ENCODE measurements at regions not wholly inside any gene's neighbourhood (a gene's known extent, or its start where the extent isn't known, plus 50 kb on each side); places are given as distances from the start of the nearest gene placed in this dataset.

DNA sequence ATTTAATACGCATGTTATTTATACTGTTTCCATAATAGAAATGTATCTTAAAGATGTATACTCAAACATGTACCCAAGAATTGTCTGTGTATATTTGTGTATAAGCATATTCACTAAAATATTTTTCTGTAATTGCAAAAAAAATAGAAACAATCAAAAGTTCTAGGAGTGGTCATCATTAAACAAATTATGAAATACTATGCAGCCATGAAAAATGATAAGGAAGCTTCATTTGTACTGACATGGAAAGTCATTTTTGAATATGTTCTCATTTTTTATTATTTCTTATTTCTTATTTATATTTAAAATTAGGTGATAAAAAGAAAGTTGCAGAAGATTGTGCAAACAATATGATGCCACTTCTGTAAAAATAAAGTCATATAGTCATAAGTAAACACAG lies 400.0 kb upstream of the AUTS2 start:
- H3K9me3 ChIP-seq (ENCODE audit: control insufficient read depth, insufficient read depth, low read depth, low read length), result no peaks in the 10 kb centered on the region
- H2AFZ ChIP-seq (ENCODE audit: low read length), result no peak overlapping the region
- H4K20me1 ChIP-seq (ENCODE audit: control insufficient read depth, extremely low read depth, insufficient read depth, low read length), result no peaks in the 10 kb centered on the region
- no peak overlapping the region for H3K4me3 ChIP-seq (replicated peaks in 1 of 4; ENCODE audit: control extremely low read depth in 1 of 4, insufficient read depth in 1 of 4, low read depth in 3 of 4, low read length in 4 of 4)
- no peaks in the 10 kb centered on the region for H3K4me1 ChIP-seq (ENCODE audit: control insufficient read depth, extremely low read depth, insufficient read depth, low read length)
- H3K9ac ChIP-seq (ENCODE audit: insufficient read depth, low read length), result no peak overlapping the region
- no peak for TF ChIP-seq EZH2 (IDR thresholded peaks at IDR 0.05; ENCODE audit: low read length, missing control alignments)
- TF ChIP-seq, protein P1, sequence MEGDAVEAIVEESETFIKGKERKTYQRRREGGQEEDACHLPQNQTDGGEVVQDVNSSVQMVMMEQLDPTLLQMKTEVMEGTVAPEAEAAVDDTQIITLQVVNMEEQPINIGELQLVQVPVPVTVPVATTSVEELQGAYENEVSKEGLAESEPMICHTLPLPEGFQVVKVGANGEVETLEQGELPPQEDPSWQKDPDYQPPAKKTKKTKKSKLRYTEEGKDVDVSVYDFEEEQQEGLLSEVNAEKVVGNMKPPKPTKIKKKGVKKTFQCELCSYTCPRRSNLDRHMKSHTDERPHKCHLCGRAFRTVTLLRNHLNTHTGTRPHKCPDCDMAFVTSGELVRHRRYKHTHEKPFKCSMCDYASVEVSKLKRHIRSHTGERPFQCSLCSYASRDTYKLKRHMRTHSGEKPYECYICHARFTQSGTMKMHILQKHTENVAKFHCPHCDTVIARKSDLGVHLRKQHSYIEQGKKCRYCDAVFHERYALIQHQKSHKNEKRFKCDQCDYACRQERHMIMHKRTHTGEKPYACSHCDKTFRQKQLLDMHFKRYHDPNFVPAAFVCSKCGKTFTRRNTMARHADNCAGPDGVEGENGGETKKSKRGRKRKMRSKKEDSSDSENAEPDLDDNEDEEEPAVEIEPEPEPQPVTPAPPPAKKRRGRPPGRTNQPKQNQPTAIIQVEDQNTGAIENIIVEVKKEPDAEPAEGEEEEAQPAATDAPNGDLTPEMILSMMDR (conservative IDR thresholded peaks at IDR 0.05 in 1 of 2, IDR thresholded peaks at IDR 0.05 in 1 of 2; ENCODE audit: low read depth in 1 of 2, low read length in 2 of 2), result no peak
- H3K27me3 ChIP-seq (ENCODE audit: control insufficient read depth, insufficient read depth, low read length), result no peaks in the 10 kb centered on the region
- H3K79me2 ChIP-seq (ENCODE audit: control insufficient read depth, insufficient read depth, low read length), result no peaks in the 10 kb centered on the region
- no peak for DNase-seq (ENCODE audit: low read depth in 2 of 2)
- H3K36me3 ChIP-seq (ENCODE audit: control insufficient read depth, insufficient read depth, low read length), result no peaks in the 10 kb centered on the region
- H3K4me2 ChIP-seq (ENCODE audit: extremely low read depth, insufficient read depth, low read length), result no peak overlapping the region
- H3K27ac ChIP-seq (ENCODE audit: insufficient read depth, low read length), result no peak overlapping the region

DNA sequence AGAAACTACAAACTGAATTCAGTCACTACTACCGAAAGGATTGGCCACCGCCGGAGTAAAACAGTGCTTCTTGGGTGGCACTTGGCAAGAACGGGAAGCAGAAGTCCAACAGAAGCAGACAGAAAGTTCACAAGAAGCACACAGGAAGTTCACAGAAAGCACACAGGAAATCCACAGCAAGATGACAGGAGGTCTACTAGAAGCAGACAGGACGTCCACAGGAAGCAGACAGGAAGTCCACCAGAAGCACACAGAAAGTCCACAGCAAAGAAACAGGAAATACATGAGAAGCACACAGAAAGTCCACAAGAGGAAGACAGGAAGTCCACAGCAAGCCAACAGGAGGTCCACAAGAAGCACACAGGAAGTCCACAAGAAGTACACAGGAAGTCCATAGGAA lies 399.2 kb upstream of the AUTS2 start:
- Histone ChIP-seq H3K4me1 (ENCODE audit: control insufficient read depth, extremely low read depth, insufficient read depth, low read length) (no peaks in the 10 kb centered on the region), H3K4me3 (replicated peaks in 1 of 4; ENCODE audit: control extremely low read depth in 1 of 4, insufficient read depth in 1 of 4, low read depth in 3 of 4, low read length in 4 of 4) (no peak overlapping the region), H3K79me2 (ENCODE audit: control insufficient read depth, insufficient read depth, low read length) (no peaks in the 10 kb centered on the region), H3K27ac (ENCODE audit: insufficient read depth, low read length) (no peak overlapping the region), H3K27me3 (ENCODE audit: control insufficient read depth, insufficient read depth, low read length) (no peaks in the 10 kb centered on the region), H3K9ac (ENCODE audit: insufficient read depth, low read length) (no peak overlapping the region), H4K20me1 (ENCODE audit: control insufficient read depth, extremely low read depth, insufficient read depth, low read length) (no peaks in the 10 kb centered on the region), H3K36me3 (ENCODE audit: control insufficient read depth, insufficient read depth, low read length) (no peaks in the 10 kb centered on the region), H3K9me3 (ENCODE audit: control insufficient read depth, insufficient read depth, low read depth, low read length) (no peaks in the 10 kb centered on the region), H3K4me2 (ENCODE audit: extremely low read depth, insufficient read depth, low read length) (no peak overlapping the region), H2AFZ (ENCODE audit: low read length) (no peak overlapping the region)
- no peak for TF ChIP-seq EZH2 (IDR thresholded peaks at IDR 0.05; ENCODE audit: low read length, missing control alignments)
- TF ChIP-seq, protein P1 (conservative IDR thresholded peaks at IDR 0.05 in 1 of 2, IDR thresholded peaks at IDR 0.05 in 1 of 2; ENCODE audit: low read depth in 1 of 2, low read length in 2 of 2), result no peak
- no peak for DNase-seq (ENCODE audit: low read depth in 2 of 2)

DNA sequence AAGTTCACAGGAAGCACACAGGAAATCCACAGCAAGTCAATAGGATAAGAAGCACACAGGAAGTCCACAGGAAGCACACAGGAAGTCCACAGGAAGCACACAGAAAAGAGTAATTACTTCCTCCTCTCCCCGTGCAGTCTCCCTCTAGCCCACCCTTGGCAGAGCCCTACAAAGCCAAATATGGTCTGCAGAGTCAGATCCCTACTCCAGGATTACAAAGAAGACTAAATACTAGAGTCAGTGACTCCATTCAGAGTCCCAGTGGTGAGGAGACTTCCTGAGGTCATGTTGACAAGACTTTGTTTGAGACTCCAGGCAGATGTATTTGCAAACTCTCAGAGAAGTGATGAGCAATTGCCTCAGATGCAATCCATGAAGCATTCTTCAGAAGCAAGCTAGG lies 398.6 kb upstream of the AUTS2 start:
- Histone ChIP-seq H3K4me2 (ENCODE audit: extremely low read depth, insufficient read depth, low read length) (no peak overlapping the region), H3K4me1 (ENCODE audit: control insufficient read depth, extremely low read depth, insufficient read depth, low read length) (no peaks in the 10 kb centered on the region), H3K9me3 (ENCODE audit: control insufficient read depth, insufficient read depth, low read depth, low read length) (no peaks in the 10 kb centered on the region), H3K36me3 (ENCODE audit: control insufficient read depth, insufficient read depth, low read length) (no peaks in the 10 kb centered on the region), H3K27me3 (ENCODE audit: control insufficient read depth, insufficient read depth, low read length) (no peaks in the 10 kb centered on the region), H4K20me1 (ENCODE audit: control insufficient read depth, extremely low read depth, insufficient read depth, low read length) (no peaks in the 10 kb centered on the region), H3K4me3 (replicated peaks in 1 of 4; ENCODE audit: control extremely low read depth in 1 of 4, insufficient read depth in 1 of 4, low read depth in 3 of 4, low read length in 4 of 4) (no peak overlapping the region), H3K27ac (ENCODE audit: insufficient read depth, low read length) (no peak overlapping the region), H3K9ac (ENCODE audit: insufficient read depth, low read length) (no peak overlapping the region), H3K79me2 (ENCODE audit: control insufficient read depth, insufficient read depth, low read length) (no peaks in the 10 kb centered on the region), H2AFZ (ENCODE audit: low read length) (no peak overlapping the region)
- no peak for DNase-seq (ENCODE audit: low read depth in 2 of 2)
- TF ChIP-seq EZH2 (IDR thresholded peaks at IDR 0.05; ENCODE audit: low read length, missing control alignments), result no peak
- TF ChIP-seq, protein P1 (conservative IDR thresholded peaks at IDR 0.05 in 1 of 2, IDR thresholded peaks at IDR 0.05 in 1 of 2; ENCODE audit: low read depth in 1 of 2, low read length in 2 of 2), result no peak

Measured in fibroblast of lung (primary cell).